ENCODE measurements at regions not wholly inside any gene's neighbourhood (a gene's known extent, or its start where the extent isn't known, plus 50 kb on each side); places are given as distances from the start of the nearest gene placed in this dataset.

DNA sequence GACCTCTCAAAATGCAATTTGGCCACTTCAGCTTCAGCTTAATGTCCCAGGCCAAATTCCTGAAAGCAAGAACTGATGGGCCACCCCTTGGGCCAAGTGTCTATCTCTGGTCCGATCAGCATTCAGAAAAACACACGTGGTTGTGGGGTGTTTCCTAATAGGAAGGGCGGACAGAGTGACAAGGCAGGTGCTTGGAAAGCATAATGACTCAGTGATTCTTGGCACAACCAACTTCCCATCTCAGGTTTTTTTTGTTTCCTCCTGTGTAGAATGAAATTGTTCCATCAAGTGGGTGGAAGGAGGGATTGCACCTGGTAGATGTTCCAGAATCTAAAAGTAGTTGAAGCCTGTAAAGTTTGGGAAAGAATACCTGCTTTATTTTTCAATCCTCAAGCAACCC lies 155.6 kb downstream of the HS3ST2 start:
- 50 to 62% methylated on average over 3 of the region's 3 CpGs for WGBS, 2 donors (ENCODE audit: low coverage in 1 of 2)
- intact Hi-C loops (cut with DNase I; ENCODE audit: low total_unique reads) = no loop called here
- Histone ChIP-seq H3K4me1 (no peaks in the 10 kb centered on the region), H3K9me3 (no peaks in the 10 kb centered on the region), H3K27ac (no peak overlapping the region), H3K27me3 (no peaks in the 10 kb centered on the region), H3K36me3 (no peaks in the 10 kb centered on the region), H3K4me3 (no peak overlapping the region)
- in situ Hi-C loops (cut with MboI; ENCODE audit: low pct_ligation_motif_present in 1 of 4, low pct_unique_long_range_greater_than_20kb in 1 of 4, low sequenced_read_pairs in 3 of 4) = loop anchor here in 1 of 4 donors (25.0 kb wide), 1 partner anchor 93 kb away; no protein-coding TSS in a partner anchor
- no peak for TF ChIP-seq EP300 (IDR thresholded peaks at IDR 0.05; ENCODE audit: low read depth)
- no peak for TF ChIP-seq POLR2A (IDR thresholded peaks at IDR 0.05)
- TF ChIP-seq, protein P1, sequence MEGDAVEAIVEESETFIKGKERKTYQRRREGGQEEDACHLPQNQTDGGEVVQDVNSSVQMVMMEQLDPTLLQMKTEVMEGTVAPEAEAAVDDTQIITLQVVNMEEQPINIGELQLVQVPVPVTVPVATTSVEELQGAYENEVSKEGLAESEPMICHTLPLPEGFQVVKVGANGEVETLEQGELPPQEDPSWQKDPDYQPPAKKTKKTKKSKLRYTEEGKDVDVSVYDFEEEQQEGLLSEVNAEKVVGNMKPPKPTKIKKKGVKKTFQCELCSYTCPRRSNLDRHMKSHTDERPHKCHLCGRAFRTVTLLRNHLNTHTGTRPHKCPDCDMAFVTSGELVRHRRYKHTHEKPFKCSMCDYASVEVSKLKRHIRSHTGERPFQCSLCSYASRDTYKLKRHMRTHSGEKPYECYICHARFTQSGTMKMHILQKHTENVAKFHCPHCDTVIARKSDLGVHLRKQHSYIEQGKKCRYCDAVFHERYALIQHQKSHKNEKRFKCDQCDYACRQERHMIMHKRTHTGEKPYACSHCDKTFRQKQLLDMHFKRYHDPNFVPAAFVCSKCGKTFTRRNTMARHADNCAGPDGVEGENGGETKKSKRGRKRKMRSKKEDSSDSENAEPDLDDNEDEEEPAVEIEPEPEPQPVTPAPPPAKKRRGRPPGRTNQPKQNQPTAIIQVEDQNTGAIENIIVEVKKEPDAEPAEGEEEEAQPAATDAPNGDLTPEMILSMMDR (IDR thresholded peaks at IDR 0.05) = no peak
- no peak for TF ChIP-seq POLR2AphosphoS5 (IDR thresholded peaks at IDR 0.05)
- no peak for DNase-seq

DNA sequence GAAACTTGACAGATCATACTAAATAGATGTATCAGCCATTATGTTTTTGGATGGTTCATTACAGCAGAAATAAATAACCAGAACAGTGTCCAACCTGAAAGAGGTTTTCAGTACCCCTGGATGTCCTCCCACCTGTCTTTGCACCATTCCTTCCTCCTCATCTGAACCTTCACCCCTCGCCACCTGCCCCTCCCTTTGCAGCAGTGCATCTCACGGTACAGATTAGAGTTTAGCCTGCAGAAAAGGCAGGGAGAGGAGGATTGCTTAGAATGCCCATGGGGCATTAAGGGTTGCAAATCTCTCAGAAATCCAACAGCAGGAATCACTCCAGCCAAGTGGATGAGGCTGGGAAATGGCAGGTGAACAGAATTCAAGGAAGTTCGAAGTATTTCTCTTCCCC lies 155.0 kb downstream of the HS3ST2 start:
- in situ Hi-C loops (cut with MboI; ENCODE audit: low pct_ligation_motif_present in 1 of 4, low pct_unique_long_range_greater_than_20kb in 1 of 4, low sequenced_read_pairs in 3 of 4) = loop anchor here in 1 of 4 donors (25.0 kb wide), 1 partner anchor 93 kb away; no protein-coding TSS in a partner anchor
- 31 to 43% methylated on average over 2 to 3 of the region's 3 CpGs for WGBS, 2 donors (ENCODE audit: low coverage in 1 of 2)
- H3K4me3 ChIP-seq = no peak overlapping the region
- no peak overlapping the region for H3K27ac ChIP-seq
- intact Hi-C loops (cut with DNase I; ENCODE audit: low total_unique reads) = no loop called here
- H3K27me3 ChIP-seq = no peaks in the 10 kb centered on the region
- H3K4me1 ChIP-seq = no peaks in the 10 kb centered on the region
- no peak for DNase-seq
- no peaks in the 10 kb centered on the region for H3K36me3 ChIP-seq
- no peaks in the 10 kb centered on the region for H3K9me3 ChIP-seq
- no peak for TF ChIP-seq POLR2A (IDR thresholded peaks at IDR 0.05)
- no peak for TF ChIP-seq EP300 (IDR thresholded peaks at IDR 0.05; ENCODE audit: low read depth)
- TF ChIP-seq, protein P1 (IDR thresholded peaks at IDR 0.05) = no peak
- TF ChIP-seq POLR2AphosphoS5 (IDR thresholded peaks at IDR 0.05) = no peak

DNA sequence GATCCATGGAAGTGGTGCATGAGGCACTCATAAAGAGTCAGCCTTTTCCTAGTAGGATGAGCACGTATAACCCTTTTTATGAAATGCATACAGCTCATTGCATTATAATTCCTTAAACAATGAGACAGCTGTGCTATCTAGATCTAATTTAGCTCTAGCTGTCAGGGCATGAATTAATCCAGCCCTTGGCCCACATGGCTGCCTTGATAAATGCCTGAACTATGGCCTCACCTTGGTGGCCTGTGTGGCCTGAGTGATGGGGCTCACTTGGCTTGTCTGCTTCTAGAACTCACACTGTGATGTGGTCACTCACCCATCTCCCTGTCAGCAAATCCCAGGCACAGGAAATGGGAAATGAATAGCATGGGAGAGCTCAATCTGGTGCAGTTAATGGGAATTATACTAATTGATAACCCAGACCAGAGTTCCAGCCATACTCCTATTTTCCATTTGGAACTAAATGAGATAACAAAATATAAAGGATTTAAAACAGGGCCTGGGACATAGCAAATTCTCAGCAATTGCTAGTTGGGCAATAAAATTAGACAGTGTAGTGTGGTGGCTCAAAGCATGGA lies 153.6 kb downstream of the HS3ST2 start:
- no peaks in the 10 kb centered on the region for H3K9me3 ChIP-seq
- H3K27ac ChIP-seq = no peak overlapping the region
- H3K4me1 ChIP-seq = no peaks in the 10 kb centered on the region
- H3K4me3 ChIP-seq = no peak overlapping the region
- H3K36me3 ChIP-seq = no peaks in the 10 kb centered on the region
- TF ChIP-seq POLR2A (IDR thresholded peaks at IDR 0.05) (no peak), EP300 (IDR thresholded peaks at IDR 0.05; ENCODE audit: low read depth) (no peak), POLR2AphosphoS5 (IDR thresholded peaks at IDR 0.05) (no peak)
- TF ChIP-seq, protein P1 (IDR thresholded peaks at IDR 0.05) = no peak
- H3K27me3 ChIP-seq = no peaks in the 10 kb centered on the region
- intact Hi-C loops (cut with DNase I; ENCODE audit: low total_unique reads) = no loop called here
- WGBS, 2 donors (ENCODE audit: low coverage in 1 of 2) = 75% methylated on average over 1 of the region's 1 CpG; no CpG with 5 or more reads in 1 of the 2 donors
- no peak for DNase-seq
- in situ Hi-C loops (cut with MboI; ENCODE audit: low pct_ligation_motif_present in 1 of 4, low pct_unique_long_range_greater_than_20kb in 1 of 4, low sequenced_read_pairs in 3 of 4) = loop anchor here in 1 of 4 donors (25.0 kb wide), 1 partner anchor 95 kb away; no protein-coding TSS in a partner anchor

Data from transverse colon (tissue), 4 donors.